ENCODE measurements at regions not wholly inside any gene's neighbourhood (a gene's known extent, or its start where the extent isn't known, plus 50 kb on each side); places are given as distances from the start of the nearest gene placed in this dataset.

GRCh38 chr3:176789947-176790346 lies 407.3 kb downstream of the TBL1XR1 start:
- H2AK5ac ChIP-seq (ENCODE audit: insufficient read length, low read length) = no peak overlapping the region
- no peak overlapping the region for H2BK12ac ChIP-seq (ENCODE audit: insufficient read length, low read depth, low read length)
- H3K79me1 ChIP-seq (ENCODE audit: insufficient read depth, low read depth, low read length, poor library complexity, severe bottlenecking) = no peaks in the 10 kb centered on the region
- Mint-ChIP-seq H3K9me3 (no peaks in the 10 kb centered on the region), H3K36me3 (ENCODE audit: insufficient read depth in 1 of 3, low read depth in 3 of 3) (no peaks in the 10 kb centered on the region), H3K27ac (no peak overlapping the region), H3K4me1 (peaks cover 14 to 21% of the 10 kb centered on the region in 2 experiments), H3K4me3 (no peak overlapping the region), H3K27me3 (ENCODE audit: low read depth) (no peaks in the 10 kb centered on the region)
- H3K4ac ChIP-seq (ENCODE audit: low read depth, low read length) = no peak overlapping the region
- no peak overlapping the region for H4K8ac ChIP-seq (replicated peaks; ENCODE audit: insufficient read length, low read depth, low read length)
- no peak overlapping the region for H2BK120ac ChIP-seq (ENCODE audit: low read depth, low read length, poor library complexity, severe bottlenecking)
- no peak overlapping the region for H3K56ac ChIP-seq (ENCODE audit: insufficient read length, low read depth, low read length)
- no peak overlapping the region for H3K23ac ChIP-seq (ENCODE audit: insufficient read length, low read depth, low read length)
- 0 out of 2 replicates have a peak, but pooled peaks cover 6% of the 10 kb centered on the region for H3K4me1 ChIP-seq (ENCODE audit: insufficient read depth, low read length)
- H3K27me3 ChIP-seq (ENCODE audit: insufficient read depth, low read length) = no peaks in the 10 kb centered on the region
- no peak overlapping the region for H4K91ac ChIP-seq (ENCODE audit: insufficient read length, low read depth, low read length)
- no peak overlapping the region for H2BK5ac ChIP-seq (ENCODE audit: insufficient read length, low read length)
- H3K79me2 ChIP-seq (ENCODE audit: insufficient read depth, low read length) = no peaks in the 10 kb centered on the region
- no CpG with 5 or more reads among the region's 3 CpGs for WGBS (ENCODE audit: extremely low coverage, insufficient read length, low lambda C conversion rate)
- no peaks in the 10 kb centered on the region for H3K9me3 ChIP-seq (ENCODE audit: control insufficient read depth, low read depth, low read length)
- no peaks in the 10 kb centered on the region for H4K20me1 ChIP-seq (ENCODE audit: control insufficient read depth, insufficient read depth, insufficient read length)
- no peak overlapping the region for H3T11ph ChIP-seq (ENCODE audit: low read length)
- no peak overlapping the region for H2BK15ac ChIP-seq (ENCODE audit: low read depth, low read length)
- no peak overlapping the region for H3K14ac ChIP-seq (ENCODE audit: insufficient read depth, low read length)
- TF ChIP-seq CTCF (conservative IDR thresholded peaks at IDR 0.05) = no peak
- no peak overlapping the region for H3K4me2 ChIP-seq (ENCODE audit: insufficient read depth, insufficient read length, low read length)
- no peak overlapping the region for H4K5ac ChIP-seq (ENCODE audit: insufficient read length, low read depth, low read length)
- no peak overlapping the region for H3K9ac ChIP-seq (ENCODE audit: extremely low read depth, insufficient read length, low read length)
- no peak overlapping the region for H2BK20ac ChIP-seq (ENCODE audit: low read depth, low read length, poor library complexity, severe bottlenecking)
- no peak overlapping the region for H3K18ac ChIP-seq (ENCODE audit: insufficient read length, low read depth, low read length)
- no peak overlapping the region for H3K27ac ChIP-seq (ENCODE audit: insufficient read length, low read depth, low read length)
- no peak overlapping the region for H2AFZ ChIP-seq (ENCODE audit: low read length)
- no peaks in the 10 kb centered on the region for H3K23me2 ChIP-seq (ENCODE audit: insufficient read length, low read depth, low read length, poor library complexity, severe bottlenecking)
- no peak for DNase-seq

Measured in H9 (cell line).